HFF-Myc (cell line): ENCODE measurements at regions not wholly inside any gene's neighbourhood (a gene's known extent, or its start where the extent isn't known, plus 50 kb on each side); places are given as distances from the start of the nearest gene placed in this dataset.

Source experiments
- DNase-seq: peaks from one replicate; pipeline ENCODE4 v3.0.0-alpha.2; 2011; ENCODE audit warnings: low read depth; ENCODE audit errors: extremely low read depth
- H3K4me3 ChIP-seq: replicated peaks from 2 replicates; pipeline ENCODE4 v1.5.1; 2011; ENCODE audit warnings: low read depth, mild to moderate bottlenecking, control low read depth, low read length
- CTCF ChIP-seq: IDR thresholded peaks from 2 replicates; pipeline ENCODE4 v1.5.1; 2012; ENCODE audit warnings: mild to moderate bottlenecking, low read depth, low read length, control low read depth; ENCODE audit errors: missing control alignments

- H3K4me3 ChIP-seq: no peak overlapping the region
- no peak for DNase-seq
- TF ChIP-seq CTCF: no peak
These were observed 294.7 kb downstream of the KIF4B start for GRCh38 chr5:155308289-155308688.

GRCh38 chr5:155309021-155309746 is 295.6 kb downstream of the KIF4B start:
- H3K4me3 ChIP-seq: no peak overlapping the region
- no peak for DNase-seq
- TF ChIP-seq CTCF: no peak

- DNase-seq: no peak
- TF ChIP-seq CTCF: no peak
- H3K4me3 ChIP-seq: no peak overlapping the region
These were observed 298.2 kb downstream of the KIF4B start for GRCh38 chr5:155311721-155312120.

GRCh38 chr5:155313518-155313917 is 300.0 kb downstream of the KIF4B start:
- H3K4me3 ChIP-seq: no peak overlapping the region
- DNase-seq: no peak
- TF ChIP-seq CTCF: no peak

GRCh38 chr5:155316070-155316714 is 302.6 kb downstream of the KIF4B start:
- no peak for TF ChIP-seq CTCF
- no peak for DNase-seq
- no peak overlapping the region for H3K4me3 ChIP-seq

GRCh38 chr5:155332618-155333017 is 319.1 kb downstream of the KIF4B start:
- no peak overlapping the region for H3K4me3 ChIP-seq
- DNase-seq: no peak
- TF ChIP-seq CTCF: no peak

- no peak for TF ChIP-seq CTCF
- no peak overlapping the region for H3K4me3 ChIP-seq
- DNase-seq: no peak
These were observed 329.4 kb downstream of the KIF4B start for GRCh38 chr5:155342956-155343355.
